ENCODE measurements at regions not wholly inside any gene's neighbourhood (a gene's known extent, or its start where the extent isn't known, plus 50 kb on each side); places are given as distances from the start of the nearest gene placed in this dataset.

GRCh38 chr2:234420408-234420807, 76.5 kb downstream of the ARL4C start:
- TF ChIP-seq MXI1 (conservative IDR thresholded peaks at IDR 0.05; ENCODE audit: poor library complexity, severe bottlenecking) (no peak), EP300 (conservative IDR thresholded peaks at IDR 0.05; ENCODE audit: poor library complexity, severe bottlenecking) (no peak), REST (IDR thresholded peaks at IDR 0.05; ENCODE audit: borderline replicate concordance) (no peak), SMC3 (conservative IDR thresholded peaks at IDR 0.05; ENCODE audit: poor library complexity) (no peak), POLR2AphosphoS5 (IDR thresholded peaks at IDR 0.05) (no peak), TAF1 (IDR thresholded peaks at IDR 0.05; ENCODE audit: low read depth) (no peak), RAD21 (conservative IDR thresholded peaks at IDR 0.05) (no peak), EZH2 (IDR thresholded peaks at IDR 0.05; ENCODE audit: borderline replicate concordance, insufficient read depth, low read length, poor library complexity, severe bottlenecking) (no peak), CTCF (IDR thresholded peaks at IDR 0.05; ENCODE audit: poor library complexity, severe bottlenecking) (no peak)
- no peaks in the 10 kb centered on the region for H3K9me2 ChIP-seq (ENCODE audit: insufficient read depth, low read length)
- no peak overlapping the region for H3K27ac ChIP-seq (ENCODE audit: low read length)
- H2AFZ ChIP-seq (ENCODE audit: low read depth, low read length) = no peak overlapping the region
- no peaks in the 10 kb centered on the region for H3K79me2 ChIP-seq (replicated peaks; ENCODE audit: insufficient read depth, low read length)
- H3K4me3 ChIP-seq (ENCODE audit: low read length) = no peak overlapping the region
- H3K36me3 ChIP-seq (ENCODE audit: insufficient read depth, low read length) = no peaks in the 10 kb centered on the region
- H3K4me2 ChIP-seq (ENCODE audit: low read length) = no peak overlapping the region
- H3F3A ChIP-seq (ENCODE audit: insufficient read depth, low read length, poor library complexity, severe bottlenecking) = no peaks in the 10 kb centered on the region
- H3K9ac ChIP-seq (ENCODE audit: low read length) = no peak overlapping the region
- no peaks in the 10 kb centered on the region for H3K9me3 ChIP-seq (ENCODE audit: low read length)
- no peaks in the 10 kb centered on the region for H4K20me1 ChIP-seq (ENCODE audit: insufficient read depth)
- no peaks in the 10 kb centered on the region for H3K27me3 ChIP-seq (ENCODE audit: insufficient read depth, low read depth, low read length)

- no peak overlapping the region for H2AFZ ChIP-seq (ENCODE audit: low read depth, low read length)
- no peaks in the 10 kb centered on the region for H3F3A ChIP-seq (ENCODE audit: insufficient read depth, low read length, poor library complexity, severe bottlenecking)
- no peak overlapping the region for H3K4me3 ChIP-seq (ENCODE audit: low read length)
- no peaks in the 10 kb centered on the region for H4K20me1 ChIP-seq (ENCODE audit: insufficient read depth)
- H3K27me3 ChIP-seq (ENCODE audit: insufficient read depth, low read depth, low read length) = no peaks in the 10 kb centered on the region
- TF ChIP-seq CTCF (IDR thresholded peaks at IDR 0.05; ENCODE audit: poor library complexity, severe bottlenecking) (no peak), RAD21 (conservative IDR thresholded peaks at IDR 0.05) (no peak), MXI1 (conservative IDR thresholded peaks at IDR 0.05; ENCODE audit: poor library complexity, severe bottlenecking) (no peak), SMC3 (conservative IDR thresholded peaks at IDR 0.05; ENCODE audit: poor library complexity) (no peak), EP300 (conservative IDR thresholded peaks at IDR 0.05; ENCODE audit: poor library complexity, severe bottlenecking) (no peak), EZH2 (IDR thresholded peaks at IDR 0.05; ENCODE audit: borderline replicate concordance, insufficient read depth, low read length, poor library complexity, severe bottlenecking) (no peak), POLR2AphosphoS5 (IDR thresholded peaks at IDR 0.05) (no peak), REST (IDR thresholded peaks at IDR 0.05; ENCODE audit: borderline replicate concordance) (no peak), TAF1 (IDR thresholded peaks at IDR 0.05; ENCODE audit: low read depth) (no peak)
- no peak overlapping the region for H3K9ac ChIP-seq (ENCODE audit: low read length)
- no peak overlapping the region for H3K4me2 ChIP-seq (ENCODE audit: low read length)
- no peaks in the 10 kb centered on the region for H3K9me2 ChIP-seq (ENCODE audit: insufficient read depth, low read length)
- H3K27ac ChIP-seq (ENCODE audit: low read length) = no peak overlapping the region
- H3K79me2 ChIP-seq (replicated peaks; ENCODE audit: insufficient read depth, low read length) = no peaks in the 10 kb centered on the region
- H3K36me3 ChIP-seq (ENCODE audit: insufficient read depth, low read length) = no peaks in the 10 kb centered on the region
- no peaks in the 10 kb centered on the region for H3K9me3 ChIP-seq (ENCODE audit: low read length)
Observed at GRCh38 chr2:234419726-234420125, 77.2 kb downstream of the ARL4C start.
